ENCODE measurements at regions not wholly inside any gene's neighbourhood (a gene's known extent, or its start where the extent isn't known, plus 50 kb on each side); places are given as distances from the start of the nearest gene placed in this dataset.

- no peak for TF ChIP-seq CTCF (conservative IDR thresholded peaks at IDR 0.05 in 1 of 2, IDR thresholded peaks at IDR 0.05 in 1 of 2; ENCODE audit: extremely low read depth in 1 of 2, insufficient read depth in 1 of 2, low read depth in 1 of 2, low read length in 2 of 2)
- TF ChIP-seq EZH2 (IDR thresholded peaks at IDR 0.05; ENCODE audit: borderline replicate concordance, low read length) = no peak
Measured at GRCh38 chr7:84610390-84610789, 415.8 kb upstream of the SEMA3A start.
